Body of pancreas (tissue), 4 donors: ENCODE measurements at regions not wholly inside any gene's neighbourhood (a gene's known extent, or its start where the extent isn't known, plus 50 kb on each side); places are given as distances from the start of the nearest gene placed in this dataset.
"Not testable (repeated sequence)": the region's sequence is repeated elsewhere in the genome, so short reads cannot be mapped to it uniquely, and the experiment has no call there.

Experiments
- ATAC-seq: fragments of 150-250 bp; one replicate; pipeline ENCODE4 v1.9.1; 2016
- DNase-seq, 4 donors: peaks; one replicate each; pipeline ENCODE4 v3.0.0-alpha.2; 2019
- H3K27ac ChIP-seq, 4 donors: fragments of 200-600 bp; sonication (generic); 1 replicate in 3 of 4; 2 replicates in 1 of 4; pipeline versions ENCODE4 v1.5.1 to v1.6.1; 2016 to 2019; ENCODE audit warnings: mild to moderate bottlenecking in 1 of 4, mixed read lengths in 1 of 4, moderate library complexity in 1 of 4
- H3K27me3 ChIP-seq, 2 donors: fragments of 200-600 bp; sonication (generic); one replicate each; pipeline ENCODE4 v1.6.0; 2016; ENCODE audit warnings: mild to moderate bottlenecking in 1 of 2
- H3K36me3 ChIP-seq, 2 donors: fragments of 200-600 bp; sonication (generic); replicated peaks in 1 of 2; 2 replicates each; pipeline ENCODE4 v1.5.1; 2016; ENCODE audit warnings: low read depth in 2 of 2; ENCODE audit not compliant: insufficient read depth in 1 of 2
- H3K4me1 ChIP-seq: fragments of 200-600 bp; sonication (generic); one replicate; pipeline ENCODE4 v1.6.0; 2016
- H3K4me3 ChIP-seq, 2 donors: fragments of 200-600 bp; sonication (generic); 1 replicate in 1 of 2; 2 replicates in 1 of 2; pipeline ENCODE4 v1.5.1; 2016 to 2019
- H3K9me3 ChIP-seq, 3 donors: fragments of 200-600 bp; sonication (generic); 1 replicate in 2 of 3; 2 replicates in 1 of 3; pipeline ENCODE4 v1.5.1; 2016
- POLR2A ChIP-seq, 3 donors: fragments of 450-650 bp; IDR thresholded peaks; one replicate each; pipeline ENCODE4 v1.6.1; 2016; ENCODE audit warnings: antibody characterized with exemption in 3 of 3, mild to moderate bottlenecking in 2 of 3
- WGBS, 2 donors: methylation state at CpG; one replicate each; pipeline ENCODE4 v1.1.5; 2017; 5-methylcytosine and 5-hydroxymethylcytosine counted together
- intact Hi-C: fragments of 100-400 bp; cut with DNase I; formaldehyde crosslinking; loops from one replicate; pipeline ENCODE4 v1.15.1; 2023
- TF ChIP-seq, protein P1 (sequence below), 7 experiments: fragments of 450-650 bp in 4 of 7; fragments of 200-600 bp in 3 of 7; sonication (generic) in 3 of 7; IDR thresholded peaks; one replicate each; pipeline ENCODE4 v1.5.1; 2016 to 2019; ENCODE audit warnings: antibody characterized with exemption in 7 of 7

DNA sequence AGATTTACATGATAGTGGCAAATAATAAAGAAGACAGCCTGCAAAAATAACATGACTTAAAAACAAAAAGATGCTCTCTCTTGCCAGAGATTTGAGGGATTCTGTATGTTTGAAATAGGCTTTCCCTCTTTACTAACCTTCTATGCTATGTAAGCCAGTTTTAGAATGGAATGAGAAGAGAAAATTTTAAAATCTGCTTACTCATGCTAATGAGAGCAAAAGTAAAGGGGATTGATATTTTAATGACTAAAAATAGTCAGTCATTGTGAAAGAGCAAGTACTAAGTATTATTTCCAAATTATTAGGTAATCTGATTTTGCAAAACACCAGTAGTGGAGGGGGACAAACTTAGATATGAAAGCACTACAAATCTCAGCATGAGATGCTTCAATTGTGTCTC is 563.3 kb upstream of the ADGRB3 start:
- ATAC-seq (no peak), DNase-seq (no peak)
- intact Hi-C loops = no loop called here
- no peak overlapping the region for H3K27ac ChIP-seq
- no peak overlapping the region for H3K4me3 ChIP-seq
- TF ChIP-seq, protein P1, sequence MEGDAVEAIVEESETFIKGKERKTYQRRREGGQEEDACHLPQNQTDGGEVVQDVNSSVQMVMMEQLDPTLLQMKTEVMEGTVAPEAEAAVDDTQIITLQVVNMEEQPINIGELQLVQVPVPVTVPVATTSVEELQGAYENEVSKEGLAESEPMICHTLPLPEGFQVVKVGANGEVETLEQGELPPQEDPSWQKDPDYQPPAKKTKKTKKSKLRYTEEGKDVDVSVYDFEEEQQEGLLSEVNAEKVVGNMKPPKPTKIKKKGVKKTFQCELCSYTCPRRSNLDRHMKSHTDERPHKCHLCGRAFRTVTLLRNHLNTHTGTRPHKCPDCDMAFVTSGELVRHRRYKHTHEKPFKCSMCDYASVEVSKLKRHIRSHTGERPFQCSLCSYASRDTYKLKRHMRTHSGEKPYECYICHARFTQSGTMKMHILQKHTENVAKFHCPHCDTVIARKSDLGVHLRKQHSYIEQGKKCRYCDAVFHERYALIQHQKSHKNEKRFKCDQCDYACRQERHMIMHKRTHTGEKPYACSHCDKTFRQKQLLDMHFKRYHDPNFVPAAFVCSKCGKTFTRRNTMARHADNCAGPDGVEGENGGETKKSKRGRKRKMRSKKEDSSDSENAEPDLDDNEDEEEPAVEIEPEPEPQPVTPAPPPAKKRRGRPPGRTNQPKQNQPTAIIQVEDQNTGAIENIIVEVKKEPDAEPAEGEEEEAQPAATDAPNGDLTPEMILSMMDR (IDR thresholded peaks at IDR 0.05) = no peak
- no peak for TF ChIP-seq POLR2A (IDR thresholded peaks at IDR 0.05)
- no peaks in the 10 kb centered on the region for H3K36me3 ChIP-seq
- no peaks in the 10 kb centered on the region for H3K27me3 ChIP-seq
- no peaks in the 10 kb centered on the region for H3K4me1 ChIP-seq
- H3K9me3 ChIP-seq = no peaks in the 10 kb centered on the region

DNA sequence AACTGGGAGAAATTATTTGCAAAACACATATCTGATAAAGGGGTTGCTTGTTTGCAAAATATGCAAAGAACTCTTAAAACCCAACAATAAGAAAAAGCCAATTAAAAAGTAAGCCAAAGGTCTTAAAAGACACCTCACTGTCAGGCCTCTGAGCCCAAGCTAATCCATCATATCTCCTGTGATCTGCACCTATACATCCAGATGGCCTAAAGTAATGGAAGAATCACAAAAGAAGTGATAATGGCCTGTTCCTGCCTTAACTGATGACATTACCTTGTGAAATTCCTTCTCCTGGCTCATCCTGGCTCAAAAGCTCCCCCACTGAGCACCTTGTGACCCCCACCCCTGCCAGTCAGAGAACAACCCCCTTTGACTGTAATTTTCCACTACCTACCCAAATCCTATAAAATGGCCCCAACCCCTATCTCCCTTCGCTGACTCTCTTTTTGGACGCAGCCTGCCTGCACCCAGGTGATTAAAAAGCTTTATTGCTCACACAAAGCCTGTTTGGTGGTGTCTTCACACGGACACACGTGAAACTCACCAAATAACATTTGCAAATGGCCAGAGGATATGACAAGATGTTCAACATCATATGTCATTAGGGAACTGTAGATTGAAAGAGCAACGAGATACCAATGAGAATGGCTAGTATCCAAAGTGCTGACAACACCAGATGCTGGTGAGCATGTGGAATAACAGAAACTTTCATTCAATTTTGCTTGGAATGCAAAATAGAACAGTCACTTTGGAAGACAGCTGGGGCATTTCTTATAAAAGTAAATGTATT is 565.0 kb upstream of the ADGRB3 start:
- Histone ChIP-seq H3K27me3 (no peaks in the 10 kb centered on the region), H3K27ac (no peak overlapping the region), H3K9me3 (no peaks in the 10 kb centered on the region), H3K4me1 (no peaks in the 10 kb centered on the region), H3K4me3 (no peak overlapping the region), H3K36me3 (no peaks in the 10 kb centered on the region)
- intact Hi-C loops = no loop called here
- DNase-seq (no peak), ATAC-seq (no peak)
- WGBS, 2 donors = 23 to 36% methylated on average over 5 of the region's 5 CpGs
- TF ChIP-seq, protein P1 (IDR thresholded peaks at IDR 0.05) = no peak
- no peak for TF ChIP-seq POLR2A (IDR thresholded peaks at IDR 0.05)

DNA sequence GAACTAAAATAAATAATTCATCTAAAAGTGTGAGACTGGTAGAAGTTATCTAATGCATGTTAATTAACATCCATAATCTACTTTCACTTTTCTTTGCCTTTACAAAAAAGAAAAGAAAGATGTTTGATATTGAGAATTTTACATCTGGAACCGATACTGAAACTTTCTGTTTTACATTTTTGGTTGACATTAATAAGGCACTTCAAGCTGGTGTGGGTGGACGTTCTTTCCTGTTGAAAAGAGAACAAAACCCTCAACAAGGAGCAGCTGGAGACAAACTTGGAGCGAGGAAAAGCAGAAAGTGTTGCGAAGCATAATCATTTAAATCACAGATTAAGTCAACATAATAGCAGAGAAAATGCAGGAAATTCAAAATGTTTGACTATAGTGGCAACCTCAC is 575.2 kb upstream of the ADGRB3 start:
- intact Hi-C loops = no loop called here
- DNase-seq = no peak
- Histone ChIP-seq H3K9me3 (no peaks in the 10 kb centered on the region), H3K4me1 (no peaks in the 10 kb centered on the region), H3K4me3 (no peak overlapping the region), H3K27me3 (no peaks in the 10 kb centered on the region), H3K27ac (no peak overlapping the region), H3K36me3 (no peaks in the 10 kb centered on the region)
- 44 to 49% methylated on average over 4 of the region's 4 CpGs for WGBS, 2 donors
- TF ChIP-seq POLR2A (IDR thresholded peaks at IDR 0.05) = no peak
- TF ChIP-seq, protein P1 (IDR thresholded peaks at IDR 0.05) = no peak
- no peak for ATAC-seq

DNA sequence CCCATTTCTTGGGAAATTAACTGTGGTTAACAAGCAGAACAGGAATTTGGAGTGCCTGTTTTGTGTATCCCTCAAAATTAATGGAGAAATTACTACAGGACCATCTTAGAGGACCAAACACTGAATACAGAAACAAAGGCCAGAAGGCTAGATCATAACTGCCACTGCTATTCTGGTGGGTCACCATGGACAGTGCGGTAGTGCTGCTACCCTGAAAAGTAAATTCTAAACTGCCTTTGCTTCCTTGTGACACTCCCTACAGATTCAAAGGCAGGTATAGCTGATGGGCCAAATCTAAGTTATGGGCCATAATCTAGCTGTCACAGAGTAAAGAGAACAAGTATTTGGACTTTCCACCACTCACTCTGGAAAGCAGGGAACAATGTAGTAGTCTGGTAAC is 575.8 kb upstream of the ADGRB3 start:
- H3K9me3 ChIP-seq = no peaks in the 10 kb centered on the region
- H3K27me3 ChIP-seq = no peaks in the 10 kb centered on the region
- no peaks in the 10 kb centered on the region for H3K36me3 ChIP-seq
- DNase-seq = no peak
- no peak overlapping the region for H3K27ac ChIP-seq
- ATAC-seq = no peak
- 77 to 90% methylated on average over 1 of the region's 1 CpG for WGBS, 2 donors
- intact Hi-C loops = no loop called here
- H3K4me1 ChIP-seq = no peaks in the 10 kb centered on the region
- H3K4me3 ChIP-seq = no peak overlapping the region
- TF ChIP-seq, protein P1 (IDR thresholded peaks at IDR 0.05) = no peak

DNA sequence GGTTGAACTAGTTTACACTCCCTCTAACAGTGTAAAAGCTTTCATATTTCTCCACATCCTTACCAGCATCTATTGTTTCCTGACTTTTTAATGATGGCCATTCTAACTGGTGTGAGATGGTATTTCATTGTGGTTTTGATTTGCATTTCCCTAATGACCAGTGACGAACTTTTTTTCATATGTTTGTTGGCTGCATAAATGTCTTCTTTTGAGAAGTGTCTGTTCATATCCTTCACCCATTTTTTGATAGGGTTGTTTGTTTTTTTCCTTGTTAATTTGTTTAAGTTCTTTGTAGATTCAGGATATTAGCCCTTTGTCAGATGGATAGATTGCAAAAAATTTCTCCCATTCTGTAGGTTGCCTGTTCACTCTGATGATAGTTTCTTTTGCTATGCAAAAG is 578.5 kb upstream of the ADGRB3 start:
- DNase-seq, ATAC-seq, H3K36me3 ChIP-seq, H3K4me1 ChIP-seq, H3K9me3 ChIP-seq, H3K4me3 ChIP-seq, H3K27me3 ChIP-seq, intact Hi-C loops, H3K27ac ChIP-seq: not testable (repeated sequence)
- WGBS, 2 donors = 43 to 50% methylated on average over 1 of the region's 1 CpG
